Neuronal stem cell (in vitro differentiated cells): ENCODE measurements at regions not wholly inside any gene's neighbourhood (a gene's known extent, or its start where the extent isn't known, plus 50 kb on each side); places are given as distances from the start of the nearest gene placed in this dataset.

ENCODE experiments used
- DNase-seq: peaks from one replicate; pipeline ENCODE4 v3.0.0-alpha.2; 2013; ENCODE audit warnings: low spot score
- H2AFZ ChIP-seq: one replicate; pipeline ENCODE4 v1.6.1; 2013; ENCODE audit warnings: mild to moderate bottlenecking, low read length, inconsistent platforms
- H2AK5ac ChIP-seq: 2 replicates; pipeline ENCODE4 v1.6.1; 2013; ENCODE audit warnings: low read depth, mild to moderate bottlenecking, inconsistent platforms, low read length, moderate library complexity, mixed read lengths
- H2BK120ac ChIP-seq: 2 replicates; pipeline ENCODE4 v1.6.1; 2013; ENCODE audit warnings: low read depth, mild to moderate bottlenecking, inconsistent platforms, low read length, moderate library complexity, mixed read lengths
- H2BK12ac ChIP-seq: one replicate; pipeline ENCODE4 v1.6.1; 2013; ENCODE audit warnings: low read length, inconsistent platforms
- H2BK15ac ChIP-seq: 2 replicates; pipeline ENCODE4 v1.6.1; 2013; ENCODE audit warnings: mild to moderate bottlenecking, low read length, inconsistent platforms, mixed read lengths
- H2BK5ac ChIP-seq: one replicate; pipeline ENCODE4 v1.6.1; 2013; ENCODE audit warnings: inconsistent platforms, mild to moderate bottlenecking, low read length, moderate library complexity
- H3K14ac ChIP-seq: one replicate; pipeline ENCODE4 v1.6.1; 2013; ENCODE audit warnings: low read length, inconsistent platforms
- H3K18ac ChIP-seq: 2 replicates; pipeline ENCODE4 v1.6.1; 2013; ENCODE audit warnings: low read length, inconsistent platforms
- H3K23ac ChIP-seq: 2 replicates; pipeline ENCODE4 v1.6.1; 2013; ENCODE audit warnings: low read depth, mild to moderate bottlenecking, mixed read lengths, low read length, inconsistent platforms; ENCODE audit not compliant: poor library complexity
- H3K27ac ChIP-seq: replicated peaks from 3 replicates; pipeline ENCODE4 v1.5.1; 2013; ENCODE audit warnings: low read length, inconsistent platforms
- H3K27me3 ChIP-seq, 3 experiments: 2 replicates each; pipeline ENCODE4 v1.6.1; 2013; ENCODE audit warnings: low read length in 3 of 3, mild to moderate bottlenecking in 2 of 3, inconsistent platforms in 1 of 3, low read depth in 1 of 3, mixed read lengths in 1 of 3, moderate library complexity in 1 of 3; ENCODE audit not compliant: control insufficient read depth in 3 of 3, insufficient read depth in 3 of 3
- H3K36me3 ChIP-seq, 2 donors: replicated peaks in 1 of 2; 2 replicates each; pipeline ENCODE4 v1.6.1; 2013; ENCODE audit warnings: low read length in 2 of 2; ENCODE audit not compliant: control insufficient read depth in 2 of 2, insufficient read depth in 2 of 2
- H3K4ac ChIP-seq: 2 replicates; pipeline ENCODE4 v1.6.1; 2013; ENCODE audit warnings: inconsistent platforms, mild to moderate bottlenecking, low read length, moderate library complexity
- H3K4me1 ChIP-seq, 2 donors: 1 replicate in 1 of 2; 2 replicates in 1 of 2; pipeline ENCODE4 v1.6.1; 2013; ENCODE audit warnings: low read length in 2 of 2, low read depth in 1 of 2; ENCODE audit not compliant: control insufficient read depth in 2 of 2, insufficient read depth in 1 of 2
- H3K4me2 ChIP-seq: one replicate; pipeline ENCODE4 v1.6.1; 2013; ENCODE audit warnings: mild to moderate bottlenecking, low read length, inconsistent platforms; ENCODE audit not compliant: insufficient read depth, poor library complexity, severe bottlenecking
- H3K4me3 ChIP-seq, 2 donors: 2 replicates each; pipeline ENCODE4 v1.5.1; 2013; ENCODE audit warnings: low read length in 2 of 2, mild to moderate bottlenecking in 2 of 2, inconsistent platforms in 1 of 2, moderate library complexity in 1 of 2
- H3K79me1 ChIP-seq: one replicate; pipeline ENCODE4 v1.6.1; 2013; ENCODE audit warnings: low read depth, mild to moderate bottlenecking, inconsistent platforms, low read length, moderate library complexity
- H3K9ac ChIP-seq: one replicate; pipeline ENCODE4 v1.6.1; 2013; ENCODE audit warnings: mild to moderate bottlenecking, low read depth, low read length, inconsistent platforms; ENCODE audit not compliant: poor library complexity
- H3K9me3 ChIP-seq, 2 donors: replicated peaks in 1 of 2; 2 replicates each; pipeline versions ENCODE3 to v1.6.1; 2013; ENCODE audit warnings: low read length in 2 of 2, mild to moderate bottlenecking in 2 of 2, inconsistent platforms in 1 of 2, low read depth in 1 of 2, mixed read lengths in 1 of 2, moderate library complexity in 1 of 2; ENCODE audit not compliant: control insufficient read depth in 2 of 2, insufficient read depth in 1 of 2
- H4K8ac ChIP-seq: one replicate; pipeline ENCODE4 v1.6.1; 2013; ENCODE audit warnings: low read depth, mild to moderate bottlenecking, inconsistent platforms, low read length, moderate library complexity
- H4K91ac ChIP-seq: one replicate; pipeline ENCODE4 v1.6.1; 2013; ENCODE audit warnings: low read length, low read depth, mild to moderate bottlenecking, inconsistent platforms; ENCODE audit not compliant: poor library complexity
- WGBS, 2 donors: extraction: QIAGEN DNeasy Blood & Tissue Kit; methylation state at CpG; one replicate each; pipeline ENCODE4 v1.1.7; 2013; ENCODE audit warnings: missing lambda C conversion rate in 2 of 2, mixed read lengths in 1 of 2; ENCODE audit not compliant: insufficient read length in 2 of 2, insufficient replicate concordance in 1 of 2; ENCODE audit errors: extremely low coverage in 2 of 2; 5-methylcytosine and 5-hydroxymethylcytosine counted together

- Histone ChIP-seq H2BK12ac (no peak overlapping the region), H4K91ac (no peak overlapping the region), H2BK5ac (no peak overlapping the region), H3K14ac (no peak overlapping the region), H3K4me1 (no peaks in the 10 kb centered on the region), H3K4me2 (no peak overlapping the region), H3K27me3 (no peaks in the 10 kb centered on the region), H3K36me3 (no peaks in the 10 kb centered on the region), H3K9ac (no peak overlapping the region), H2BK15ac (no peak overlapping the region), H3K18ac (no peak overlapping the region), H3K23ac (no peak overlapping the region), H4K8ac (no peak overlapping the region), H2AK5ac (no peak overlapping the region), H3K27ac (no peak overlapping the region), H2AFZ (no peak overlapping the region), H2BK120ac (no peak overlapping the region), H3K4ac (no peak overlapping the region), H3K9me3 (peaks cover 0 to 2% of the 10 kb centered on the region in 2 donors), H3K79me1 (no peaks in the 10 kb centered on the region), H3K4me3 (no peak overlapping the region)
- no CpG with 5 or more reads among the region's 1 CpG for WGBS, 2 donors
- no peak for DNase-seq
These were observed 81.8 kb upstream of the TGIF1 start for GRCh38 chr18:3368193-3368592.

GRCh38 chr18:3379685-3380084, 70.3 kb upstream of the TGIF1 start:
- H3K79me1 ChIP-seq, result no peaks in the 10 kb centered on the region
- H3K9ac ChIP-seq, result no peak overlapping the region
- no peak overlapping the region for H2AK5ac ChIP-seq
- no peak overlapping the region for H3K27ac ChIP-seq
- H3K18ac ChIP-seq, result no peak overlapping the region
- H3K23ac ChIP-seq, result no peak overlapping the region
- DNase-seq, result no peak
- no peaks in the 10 kb centered on the region for H3K27me3 ChIP-seq
- H3K14ac ChIP-seq, result no peak overlapping the region
- no peak overlapping the region for H2BK15ac ChIP-seq
- no CpG with 5 or more reads among the region's 2 CpGs for WGBS, 2 donors
- no peaks in the 10 kb centered on the region for H3K36me3 ChIP-seq
- no peak overlapping the region for H3K4me3 ChIP-seq
- no peak overlapping the region for H2AFZ ChIP-seq
- H3K4me1 ChIP-seq, result peaks cover 0 to 3% of the 10 kb centered on the region in 2 donors
- no peak overlapping the region for H4K8ac ChIP-seq
- no peak overlapping the region for H3K4me2 ChIP-seq
- no peaks in the 10 kb centered on the region for H3K9me3 ChIP-seq
- H4K91ac ChIP-seq, result no peak overlapping the region
- H2BK12ac ChIP-seq, result no peak overlapping the region
- H2BK120ac ChIP-seq, result no peak overlapping the region
- H2BK5ac ChIP-seq, result no peak overlapping the region
- H3K4ac ChIP-seq, result no peak overlapping the region

- no peak overlapping the region for H2BK15ac ChIP-seq
- H2BK12ac ChIP-seq, result no peak overlapping the region
- H3K4ac ChIP-seq, result no peak overlapping the region
- no peaks in the 10 kb centered on the region for H3K36me3 ChIP-seq
- H3K4me2 ChIP-seq, result no peak overlapping the region
- no peaks in the 10 kb centered on the region for H3K79me1 ChIP-seq
- H3K4me3 ChIP-seq, result no peak overlapping the region
- no peak overlapping the region for H4K91ac ChIP-seq
- no peak overlapping the region for H3K14ac ChIP-seq
- no peaks in the 10 kb centered on the region for H3K27me3 ChIP-seq
- no peak overlapping the region for H3K23ac ChIP-seq
- H3K4me1 ChIP-seq, result peaks cover 0 to 3% of the 10 kb centered on the region in 2 donors
- H3K18ac ChIP-seq, result no peak overlapping the region
- H2AFZ ChIP-seq, result no peak overlapping the region
- no peak overlapping the region for H2BK120ac ChIP-seq
- H2BK5ac ChIP-seq, result no peak overlapping the region
- H3K9ac ChIP-seq, result no peak overlapping the region
- WGBS, 2 donors, result no CpG with 5 or more reads among the region's 10 CpGs
- no peak overlapping the region for H2AK5ac ChIP-seq
- no peak overlapping the region for H4K8ac ChIP-seq
- no peaks in the 10 kb centered on the region for H3K9me3 ChIP-seq
- no peak overlapping the region for H3K27ac ChIP-seq
- no peak for DNase-seq
These were observed 69.5 kb upstream of the TGIF1 start for GRCh38 chr18:3380384-3380961.

- peak; percentile 32 for DNase-seq
- Histone ChIP-seq H3K27ac (no peak overlapping the region), H2BK120ac (no peak overlapping the region), H3K4ac (no peak overlapping the region), H2AFZ (no peak overlapping the region), H3K36me3 (no peaks in the 10 kb centered on the region), H2BK15ac (no peak overlapping the region), H4K91ac (no peak overlapping the region), H2AK5ac (no peak overlapping the region), H3K79me1 (no peaks in the 10 kb centered on the region), H3K9me3 (no peaks in the 10 kb centered on the region), H3K4me2 (no peak overlapping the region), H2BK5ac (no peak overlapping the region), H3K23ac (no peak overlapping the region), H3K4me3 (no peak overlapping the region), H3K18ac (no peak overlapping the region), H3K4me1 (peaks cover 0 to 3% of the 10 kb centered on the region in 2 donors), H3K14ac (no peak overlapping the region), H3K27me3 (no peaks in the 10 kb centered on the region), H2BK12ac (no peak overlapping the region), H4K8ac (no peak overlapping the region), H3K9ac (no peak overlapping the region)
- no CpG with 5 or more reads among the region's 5 CpGs for WGBS, 2 donors
These were observed 66.5 kb upstream of the TGIF1 start for GRCh38 chr18:3383381-3383915.
